ENCODE measurements at regions not wholly inside any gene's neighbourhood (a gene's known extent, or its start where the extent isn't known, plus 50 kb on each side); places are given as distances from the start of the nearest gene placed in this dataset.

GRCh38 chr2:200044453-200044852, 89.1 kb downstream of the MAIP1 start:
- no peak overlapping the region for H3K4me3 Mint-ChIP-seq (ENCODE audit: unreplicated experiment)

GRCh38 chr2:200048421-200048820, 93.0 kb downstream of the MAIP1 start:
- no peak for DNase-seq (ENCODE audit: low read depth)
- no peak for FAIRE-seq
- TF ChIP-seq EZH2 (IDR thresholded peaks at IDR 0.05; ENCODE audit: insufficient read depth, low read length): no peak
- no peak for TF ChIP-seq CTCF (IDR thresholded peaks at IDR 0.05; ENCODE audit: insufficient read depth, low read depth, low read length)
- no peak overlapping the region for H3K4me2 ChIP-seq (ENCODE audit: low read length)
- Mint-ChIP-seq H3K27me3 (ENCODE audit: low read depth, unreplicated experiment) (no peaks in the 10 kb centered on the region), H3K4me3 (ENCODE audit: unreplicated experiment) (no peak overlapping the region), H3K9me3 (ENCODE audit: unreplicated experiment) (peaks cover 17% of the 10 kb centered on the region), H3K27ac (ENCODE audit: unreplicated experiment) (no peak overlapping the region), H3K4me1 (ENCODE audit: low read depth, unreplicated experiment) (peaks cover 12% of the 10 kb centered on the region), H3K36me3 (ENCODE audit: low read depth, unreplicated experiment) (peaks cover 5% of the 10 kb centered on the region)
- no peaks in the 10 kb centered on the region for H3K36me3 ChIP-seq (ENCODE audit: insufficient read depth, low read length)
- no peak overlapping the region for H3K9ac ChIP-seq (ENCODE audit: low read length)
- no peaks in the 10 kb centered on the region for H3K79me2 ChIP-seq (ENCODE audit: insufficient read depth, low read length)
- H3K4me1 ChIP-seq (ENCODE audit: insufficient read depth, low read length): no peaks in the 10 kb centered on the region
- no peaks in the 10 kb centered on the region for H4K20me1 ChIP-seq (ENCODE audit: insufficient read depth, low read length)
- H3K27me3 ChIP-seq (ENCODE audit: insufficient read depth, low read length): no peaks in the 10 kb centered on the region
- H3K27ac ChIP-seq (ENCODE audit: low read depth, low read length): no peak overlapping the region
- peaks cover 3% of the 10 kb centered on the region for H3K9me3 ChIP-seq (ENCODE audit: insufficient read depth, low read depth, low read length)
- H3K4me3 ChIP-seq (ENCODE audit: insufficient read depth, low read depth, low read length): no peak overlapping the region
- H2AFZ ChIP-seq (ENCODE audit: low read depth, low read length): no peak overlapping the region

More at GRCh38 chr2:200044453-200044852, 89.1 kb downstream of the MAIP1 start:
- Histone ChIP-seq H3K36me3 (ENCODE audit: insufficient read depth, low read length) (no peaks in the 10 kb centered on the region), H3K4me3 (ENCODE audit: insufficient read depth, low read depth, low read length) (no peak overlapping the region), H3K4me2 (ENCODE audit: low read length) (no peak overlapping the region), H3K27me3 (ENCODE audit: insufficient read depth, low read length) (no peaks in the 10 kb centered on the region), H2AFZ (ENCODE audit: low read depth, low read length) (no peak overlapping the region), H4K20me1 (ENCODE audit: insufficient read depth, low read length) (no peaks in the 10 kb centered on the region), H3K79me2 (ENCODE audit: insufficient read depth, low read length) (no peaks in the 10 kb centered on the region), H3K27ac (ENCODE audit: low read depth, low read length) (no peak overlapping the region), H3K9ac (ENCODE audit: low read length) (no peak overlapping the region), H3K9me3 (ENCODE audit: insufficient read depth, low read depth, low read length) (peaks cover 3% of the 10 kb centered on the region), H3K4me1 (ENCODE audit: insufficient read depth, low read length) (peaks cover 5% of the 10 kb centered on the region)
- no peak overlapping the region for H3K27ac Mint-ChIP-seq (ENCODE audit: unreplicated experiment)
- H3K9me3 Mint-ChIP-seq (ENCODE audit: unreplicated experiment): peaks cover 17% of the 10 kb centered on the region
- DNase-seq (ENCODE audit: low read depth) (no peak), FAIRE-seq (no peak)
- H3K36me3 Mint-ChIP-seq (ENCODE audit: low read depth, unreplicated experiment): peaks cover 5% of the 10 kb centered on the region
- TF ChIP-seq EZH2 (IDR thresholded peaks at IDR 0.05; ENCODE audit: insufficient read depth, low read length): no peak
- no peaks in the 10 kb centered on the region for H3K27me3 Mint-ChIP-seq (ENCODE audit: low read depth, unreplicated experiment)
- peaks cover 43% of the 10 kb centered on the region for H3K4me1 Mint-ChIP-seq (ENCODE audit: low read depth, unreplicated experiment)

GRCh38 chr2:200049086-200049485, 93.7 kb downstream of the MAIP1 start:
- Histone ChIP-seq H3K9ac (ENCODE audit: low read length) (no peak overlapping the region), H2AFZ (ENCODE audit: low read depth, low read length) (no peak overlapping the region), H3K4me2 (ENCODE audit: low read length) (no peak overlapping the region), H3K4me1 (ENCODE audit: insufficient read depth, low read length) (no peaks in the 10 kb centered on the region), H4K20me1 (ENCODE audit: insufficient read depth, low read length) (no peaks in the 10 kb centered on the region), H3K36me3 (ENCODE audit: insufficient read depth, low read length) (no peaks in the 10 kb centered on the region), H3K9me3 (ENCODE audit: insufficient read depth, low read depth, low read length) (peaks cover 3% of the 10 kb centered on the region), H3K4me3 (ENCODE audit: insufficient read depth, low read depth, low read length) (no peak overlapping the region), H3K27ac (ENCODE audit: low read depth, low read length) (no peak overlapping the region), H3K27me3 (ENCODE audit: insufficient read depth, low read length) (no peaks in the 10 kb centered on the region), H3K79me2 (ENCODE audit: insufficient read depth, low read length) (no peaks in the 10 kb centered on the region)
- H3K4me1 Mint-ChIP-seq (ENCODE audit: low read depth, unreplicated experiment): peaks cover 14% of the 10 kb centered on the region
- H3K4me3 Mint-ChIP-seq (ENCODE audit: unreplicated experiment): no peak overlapping the region
- no peak for FAIRE-seq
- H3K27ac Mint-ChIP-seq (ENCODE audit: unreplicated experiment): no peak overlapping the region
- H3K36me3 Mint-ChIP-seq (ENCODE audit: low read depth, unreplicated experiment): peaks cover 5% of the 10 kb centered on the region
- peaks cover 17% of the 10 kb centered on the region for H3K9me3 Mint-ChIP-seq (ENCODE audit: unreplicated experiment)
- TF ChIP-seq EZH2 (IDR thresholded peaks at IDR 0.05; ENCODE audit: insufficient read depth, low read length) (no peak), CTCF (IDR thresholded peaks at IDR 0.05; ENCODE audit: insufficient read depth, low read depth, low read length) (no peak)
- no peak for DNase-seq (ENCODE audit: low read depth)
- no peaks in the 10 kb centered on the region for H3K27me3 Mint-ChIP-seq (ENCODE audit: low read depth, unreplicated experiment)

Data from astrocyte (in vitro differentiated cells and primary cell).